Fibroblast of lung (primary cell): ENCODE measurements at regions not wholly inside any gene's neighbourhood (a gene's known extent, or its start where the extent isn't known, plus 50 kb on each side); places are given as distances from the start of the nearest gene placed in this dataset.

Experiments used
- DNase-seq, 2 donors: peaks; one replicate each; pipeline versions ENCODE4 v3.0.0 to v3.0.0-alpha.2; 2010; ENCODE audit warnings: low read depth in 2 of 2
- H2AFZ ChIP-seq: 2 replicates; pipeline ENCODE4 v1.5.1; 2012; ENCODE audit warnings: low read length, control low read depth, inconsistent platforms
- H3K27ac ChIP-seq: 2 replicates; pipeline ENCODE4 v1.5.1; 2011; ENCODE audit warnings: low read length, control low read depth; ENCODE audit not compliant: insufficient read depth
- H3K27me3 ChIP-seq: 2 replicates; pipeline ENCODE4 v1.5.1; 2011; ENCODE audit warnings: mild to moderate bottlenecking, low read length; ENCODE audit not compliant: control insufficient read depth, insufficient read depth
- H3K36me3 ChIP-seq: 2 replicates; pipeline ENCODE4 v1.5.1; 2011; ENCODE audit warnings: low read length; ENCODE audit not compliant: control insufficient read depth, insufficient read depth
- H3K4me1 ChIP-seq: 2 replicates; pipeline ENCODE4 v1.5.1; 2011; ENCODE audit warnings: low read length; ENCODE audit not compliant: control insufficient read depth, insufficient read depth; ENCODE audit errors: extremely low read depth
- H3K4me2 ChIP-seq: 2 replicates; pipeline ENCODE4 v1.5.1; 2011; ENCODE audit warnings: low read length, control low read depth; ENCODE audit not compliant: insufficient read depth; ENCODE audit errors: extremely low read depth
- H3K4me3 ChIP-seq, 4 experiments: fragments of 200-600 bp in 1 of 4; sonication (generic) in 1 of 4; replicated peaks in 1 of 4; 2 replicates each; pipeline ENCODE4 v1.5.1; 2011 to 2016; ENCODE audit warnings: low read length in 4 of 4, low read depth in 3 of 4, mild to moderate bottlenecking in 3 of 4, control low read depth in 2 of 4, inconsistent platforms in 1 of 4, mixed read lengths in 1 of 4; ENCODE audit not compliant: insufficient read depth in 1 of 4; ENCODE audit errors: control extremely low read depth in 1 of 4
- H3K79me2 ChIP-seq: 2 replicates; pipeline ENCODE4 v1.5.1; 2012; ENCODE audit warnings: mild to moderate bottlenecking, low read length, inconsistent platforms; ENCODE audit not compliant: control insufficient read depth, insufficient read depth
- H3K9ac ChIP-seq: 2 replicates; pipeline ENCODE4 v1.5.1; 2011; ENCODE audit warnings: mild to moderate bottlenecking, low read length, control low read depth; ENCODE audit not compliant: insufficient read depth
- H3K9me3 ChIP-seq: 2 replicates; pipeline ENCODE4 v1.5.1; 2012; ENCODE audit warnings: low read depth, low read length; ENCODE audit not compliant: control insufficient read depth, insufficient read depth
- H4K20me1 ChIP-seq: 2 replicates; pipeline ENCODE4 v1.5.1; 2011; ENCODE audit warnings: low read length; ENCODE audit not compliant: control insufficient read depth, insufficient read depth; ENCODE audit errors: extremely low read depth
- CTCF ChIP-seq, 2 donors: IDR thresholded peaks in 1 of 2; conservative IDR thresholded peaks in 1 of 2; 1 replicate in 1 of 2; 2 replicates in 1 of 2; pipeline ENCODE4 v1.5.1; 2011 to 2012; ENCODE audit warnings: low read length in 2 of 2, control low read depth in 1 of 2, inconsistent platforms in 1 of 2, low read depth in 1 of 2, mild to moderate bottlenecking in 1 of 2
- EZH2 ChIP-seq: IDR thresholded peaks from 2 replicates; pipeline ENCODE4 v1.5.1; 2012; ENCODE audit warnings: low read length, control low read depth, mild to moderate bottlenecking; ENCODE audit errors: missing control alignments

GRCh38 chr10:131435232-131435631 lies 123.7 kb upstream of the TCERG1L start:
- no peak for DNase-seq
- Histone ChIP-seq H3K36me3 (no peaks in the 10 kb centered on the region), H3K9me3 (no peaks in the 10 kb centered on the region), H3K9ac (no peak overlapping the region), H2AFZ (no peak overlapping the region), H3K4me2 (no peak overlapping the region), H3K79me2 (no peaks in the 10 kb centered on the region), H3K4me1 (no peaks in the 10 kb centered on the region), H3K27ac (no peak overlapping the region), H3K27me3 (no peaks in the 10 kb centered on the region), H4K20me1 (no peaks in the 10 kb centered on the region), H3K4me3 (no peak overlapping the region)
- TF ChIP-seq EZH2: no peak
- TF ChIP-seq CTCF (conservative IDR thresholded peaks at IDR 0.05 in 1 of 2, IDR thresholded peaks at IDR 0.05 in 1 of 2; ENCODE audit: low read depth in 1 of 2, low read length in 2 of 2): no peak

GRCh38 chr10:131435760-131436457 lies 124.4 kb upstream of the TCERG1L start:
- Histone ChIP-seq H4K20me1 (no peaks in the 10 kb centered on the region), H3K4me2 (no peak overlapping the region), H2AFZ (no peak overlapping the region), H3K79me2 (no peaks in the 10 kb centered on the region), H3K9ac (no peak overlapping the region), H3K4me1 (no peaks in the 10 kb centered on the region), H3K9me3 (no peaks in the 10 kb centered on the region), H3K4me3 (no peak overlapping the region), H3K36me3 (no peaks in the 10 kb centered on the region), H3K27me3 (no peaks in the 10 kb centered on the region), H3K27ac (no peak overlapping the region)
- no peak for TF ChIP-seq EZH2
- TF ChIP-seq CTCF (conservative IDR thresholded peaks at IDR 0.05 in 1 of 2, IDR thresholded peaks at IDR 0.05 in 1 of 2; ENCODE audit: low read depth in 1 of 2, low read length in 2 of 2): no peak
- no peak for DNase-seq

- H3K27me3 ChIP-seq: no peaks in the 10 kb centered on the region
- no peaks in the 10 kb centered on the region for H3K9me3 ChIP-seq
- H2AFZ ChIP-seq: no peak overlapping the region
- H3K27ac ChIP-seq: no peak overlapping the region
- TF ChIP-seq CTCF (conservative IDR thresholded peaks at IDR 0.05 in 1 of 2, IDR thresholded peaks at IDR 0.05 in 1 of 2; ENCODE audit: low read depth in 1 of 2, low read length in 2 of 2): no peak
- no peak for TF ChIP-seq EZH2
- no peaks in the 10 kb centered on the region for H4K20me1 ChIP-seq
- no peaks in the 10 kb centered on the region for H3K4me1 ChIP-seq
- H3K79me2 ChIP-seq: no peaks in the 10 kb centered on the region
- no peaks in the 10 kb centered on the region for H3K36me3 ChIP-seq
- no peak overlapping the region for H3K4me3 ChIP-seq
- no peak for DNase-seq
- no peak overlapping the region for H3K9ac ChIP-seq
- no peak overlapping the region for H3K4me2 ChIP-seq
These were observed 124.9 kb upstream of the TCERG1L start for GRCh38 chr10:131436458-131436857.
